Chondrocyte (in vitro differentiated cells): ENCODE measurements at regions not wholly inside any gene's neighbourhood (a gene's known extent, or its start where the extent isn't known, plus 50 kb on each side); places are given as distances from the start of the nearest gene placed in this dataset.

Experiments used
- DNase-seq: peaks from one replicate; pipeline ENCODE4 v3.0.0; 2021; ENCODE audit warnings: mixed read lengths, low spot score
- H3K27ac Mint-ChIP-seq: one replicate; pipeline ENCODE4 v1.8.0; 2021; ENCODE audit warnings: mild to moderate bottlenecking, moderate library complexity, mixed read lengths; ENCODE audit not compliant: unreplicated experiment
- H3K27me3 Mint-ChIP-seq: 2 replicates; pipeline ENCODE4 v1.8.0; 2021; ENCODE audit warnings: low read depth, mixed read lengths
- H3K36me3 Mint-ChIP-seq: 2 replicates; pipeline ENCODE4 v1.8.0; 2021; ENCODE audit warnings: low read depth, mixed read lengths
- H3K4me1 Mint-ChIP-seq: 2 replicates; pipeline ENCODE4 v1.8.0; 2021; ENCODE audit warnings: low read depth, mild to moderate bottlenecking, mixed read lengths
- H3K4me3 Mint-ChIP-seq: one replicate; pipeline ENCODE4 v1.8.0; 2021; ENCODE audit warnings: mild to moderate bottlenecking, moderate library complexity, mixed read lengths; ENCODE audit not compliant: unreplicated experiment
- H3K9me3 Mint-ChIP-seq: 2 replicates; pipeline ENCODE4 v1.8.0; 2021; ENCODE audit warnings: low read depth, mixed read lengths
- CTCF ChIP-seq: fragments of 200-600 bp; sonication (generic); IDR thresholded peaks from 2 replicates; pipeline ENCODE4 v1.5.0; 2021; ENCODE audit warnings: antibody characterized with exemption, mild to moderate bottlenecking, moderate library complexity

GRCh38 chr5:81899123-81899522, 72.7 kb upstream of the ATG10 start:
- Mint-ChIP-seq H3K27me3 (no peaks in the 10 kb centered on the region), H3K4me3 (no peak overlapping the region), H3K27ac (no peak overlapping the region), H3K4me1 (no peaks in the 10 kb centered on the region), H3K9me3 (no peaks in the 10 kb centered on the region), H3K36me3 (peaks cover 3% of the 10 kb centered on the region)
- TF ChIP-seq CTCF: no peak
- no peak for DNase-seq

- no peak overlapping the region for H3K4me3 Mint-ChIP-seq
- no peak for TF ChIP-seq CTCF
- no peaks in the 10 kb centered on the region for H3K27me3 Mint-ChIP-seq
- H3K4me1 Mint-ChIP-seq: no peaks in the 10 kb centered on the region
- peaks cover 3% of the 10 kb centered on the region for H3K36me3 Mint-ChIP-seq
- no peak for DNase-seq
- no peak overlapping the region for H3K27ac Mint-ChIP-seq
- H3K9me3 Mint-ChIP-seq: no peaks in the 10 kb centered on the region
These were observed 73.4 kb upstream of the ATG10 start for GRCh38 chr5:81898403-81898802.

- no peak overlapping the region for H3K27ac Mint-ChIP-seq
- peaks cover 5% of the 10 kb centered on the region for H3K9me3 Mint-ChIP-seq
- TF ChIP-seq CTCF: no peak
- no peak overlapping the region for H3K4me3 Mint-ChIP-seq
- DNase-seq: no peak
- no peaks in the 10 kb centered on the region for H3K4me1 Mint-ChIP-seq
- peaks cover 3% of the 10 kb centered on the region for H3K36me3 Mint-ChIP-seq
- no peaks in the 10 kb centered on the region for H3K27me3 Mint-ChIP-seq
These were observed 75.1 kb upstream of the ATG10 start for GRCh38 chr5:81896764-81897163.

GRCh38 chr5:81895307-81895706, 76.5 kb upstream of the ATG10 start:
- no peak for DNase-seq
- Mint-ChIP-seq H3K4me1 (no peaks in the 10 kb centered on the region), H3K27ac (no peak overlapping the region)

GRCh38 chr5:81893961-81894360, 77.9 kb upstream of the ATG10 start:
- no peak overlapping the region for H3K4me3 Mint-ChIP-seq
- H3K27ac Mint-ChIP-seq: no peak overlapping the region
- H3K36me3 Mint-ChIP-seq: no peaks in the 10 kb centered on the region
- no peak for DNase-seq
- no peaks in the 10 kb centered on the region for H3K27me3 Mint-ChIP-seq
- peaks cover 5% of the 10 kb centered on the region for H3K9me3 Mint-ChIP-seq
- no peak for TF ChIP-seq CTCF
- no peaks in the 10 kb centered on the region for H3K4me1 Mint-ChIP-seq

More at GRCh38 chr5:81895307-81895706, 76.5 kb upstream of the ATG10 start:
- H3K36me3 Mint-ChIP-seq: no peaks in the 10 kb centered on the region
- H3K9me3 Mint-ChIP-seq: peaks cover 5% of the 10 kb centered on the region
- H3K4me3 Mint-ChIP-seq: no peak overlapping the region
- TF ChIP-seq CTCF: no peak
- H3K27me3 Mint-ChIP-seq: no peaks in the 10 kb centered on the region
